ENCODE measurements at regions not wholly inside any gene's neighbourhood (a gene's known extent, or its start where the extent isn't known, plus 50 kb on each side); places are given as distances from the start of the nearest gene placed in this dataset.
"Not testable (repeated sequence)": the region's sequence is repeated elsewhere in the genome, so short reads cannot be mapped to it uniquely, and the experiment has no call there.

DNA sequence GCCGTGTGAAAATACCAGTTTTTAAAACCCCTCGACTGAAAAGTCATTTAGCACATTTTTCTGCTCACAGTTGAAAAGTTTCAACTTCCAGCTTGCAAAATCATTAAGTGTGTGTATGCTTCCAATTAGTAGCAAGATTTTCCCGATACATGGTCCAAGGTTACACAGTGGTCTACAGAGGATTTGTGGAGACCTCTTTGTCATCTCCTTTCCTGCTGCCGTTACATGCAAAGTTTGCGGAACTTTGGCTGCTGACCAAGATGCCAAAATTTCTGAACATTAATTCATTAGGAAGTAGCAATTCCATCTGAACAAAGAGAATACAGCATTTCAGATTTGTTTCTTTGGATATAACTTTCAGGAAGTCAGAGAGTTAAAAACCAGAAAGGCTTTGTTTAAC lies 474.6 kb downstream of the PLCL1 start:
- no peak for FAIRE-seq
- DNase-seq (ENCODE audit: insufficient read length, low spot score), result no peak
- TF ChIP-seq POLR2A (IDR thresholded peaks at IDR 0.05; ENCODE audit: low read depth, low read length), result no peak

DNA sequence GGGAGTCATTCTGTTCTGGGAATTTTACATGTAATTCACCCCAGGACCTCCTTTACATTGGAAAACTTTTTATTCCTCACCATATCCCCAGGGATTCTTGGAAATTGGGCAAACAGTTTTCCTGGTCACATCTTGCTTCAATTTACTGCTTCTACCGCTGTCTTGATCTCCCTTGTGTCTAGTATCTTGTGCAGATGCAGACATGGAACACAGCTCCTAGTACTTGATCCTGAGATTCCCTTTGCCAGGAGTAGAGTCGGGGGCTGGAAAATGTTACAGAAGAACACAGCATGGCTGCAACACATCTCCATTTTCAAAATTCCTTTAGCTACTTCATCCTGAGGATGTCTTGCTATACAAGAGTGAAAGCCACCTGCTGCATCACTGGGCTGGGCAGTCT lies 472.8 kb downstream of the PLCL1 start:
- no peak for FAIRE-seq
- no peak for TF ChIP-seq POLR2A (IDR thresholded peaks at IDR 0.05; ENCODE audit: low read depth, low read length)
- DNase-seq (ENCODE audit: insufficient read length, low spot score), result no peak

DNA sequence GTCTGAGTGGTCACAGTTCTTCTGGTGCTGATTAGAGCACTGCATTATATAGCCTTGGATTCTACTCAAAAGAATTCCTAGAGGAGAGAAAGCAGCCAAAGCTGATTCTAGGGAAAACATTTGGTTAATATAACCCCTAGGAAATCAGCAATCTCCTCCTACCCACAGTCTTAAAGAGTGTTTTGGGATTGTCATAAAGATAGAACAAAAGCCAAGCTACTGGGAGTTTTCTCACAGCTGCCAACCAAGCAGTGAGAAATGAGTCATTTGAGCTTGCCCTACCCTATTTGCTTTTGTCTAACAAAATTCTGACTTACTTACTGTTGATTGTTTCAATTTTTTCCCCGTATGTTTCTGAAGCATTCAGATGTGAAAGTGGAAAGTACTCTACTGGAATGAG lies 469.3 kb downstream of the PLCL1 start:
- FAIRE-seq, result no peak

DNA sequence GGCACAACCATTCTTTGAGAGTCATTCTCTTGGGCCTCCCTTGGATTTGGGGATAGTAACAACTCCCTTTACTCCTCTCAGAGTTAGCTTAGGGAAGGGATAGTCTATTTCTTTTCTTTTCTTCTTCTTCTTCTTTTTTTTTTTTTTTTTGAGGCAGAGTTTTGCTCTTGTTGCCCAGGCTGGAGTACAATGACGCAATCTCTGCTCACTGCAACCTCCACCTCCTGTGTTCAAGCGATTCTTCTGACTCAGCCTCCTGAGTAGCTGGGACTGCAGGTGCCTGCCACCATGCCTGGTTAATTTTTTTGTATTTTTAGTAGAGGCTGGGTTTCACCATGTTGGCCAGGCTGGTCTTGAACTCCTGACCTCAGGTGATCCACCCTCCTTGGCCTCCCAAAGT lies 465.8 kb downstream of the PLCL1 start:
- DNase-seq (ENCODE audit: insufficient read length, low spot score); FAIRE-seq: not testable (repeated sequence)

More for the DNA sequence above, 469.3 kb downstream of the PLCL1 start:
- TF ChIP-seq POLR2A (IDR thresholded peaks at IDR 0.05; ENCODE audit: low read depth, low read length), result no peak
- no peak for DNase-seq (ENCODE audit: insufficient read length, low spot score)

DNA sequence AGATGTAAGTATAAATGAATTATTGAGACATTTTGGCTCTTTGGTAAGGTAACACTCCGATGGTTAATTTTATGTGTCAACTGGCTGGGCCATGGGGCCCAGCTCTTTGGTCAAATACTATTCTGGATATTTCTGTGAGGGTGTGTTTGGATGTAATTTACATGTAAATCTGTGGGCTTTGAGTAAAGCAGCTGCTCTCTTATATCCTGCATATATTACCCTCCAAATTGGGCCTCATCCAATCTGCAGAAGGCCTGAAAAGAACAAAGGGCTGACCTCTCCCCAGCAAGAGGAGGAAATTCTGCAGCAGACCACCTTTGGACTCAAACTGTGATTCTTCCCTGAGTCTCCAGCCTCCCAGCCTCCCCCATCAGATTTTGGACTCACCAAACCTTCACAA lies 464.1 kb downstream of the PLCL1 start:
- FAIRE-seq (no peak), DNase-seq (ENCODE audit: insufficient read length, low spot score) (no peak)
- no peak for TF ChIP-seq POLR2A (IDR thresholded peaks at IDR 0.05; ENCODE audit: low read depth, low read length)

DNA sequence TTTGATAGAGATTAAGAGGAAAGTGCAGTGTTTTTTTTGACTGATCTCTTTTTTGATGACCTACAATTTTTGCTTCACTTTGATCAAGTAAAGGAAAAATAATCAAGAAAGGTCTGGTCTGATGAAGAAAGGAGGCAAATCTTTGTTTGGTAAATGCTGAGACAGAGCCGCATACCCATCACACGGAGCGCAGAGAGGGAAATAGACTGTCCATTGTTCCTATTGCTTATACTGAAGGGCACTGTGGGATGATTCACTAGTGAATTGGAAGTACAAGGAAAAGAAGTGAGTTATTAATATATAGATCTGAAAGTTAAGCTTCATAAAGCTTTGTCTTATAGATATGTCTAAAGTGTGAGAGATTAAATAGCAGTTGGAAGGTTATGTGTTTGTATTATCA lies 455.1 kb downstream of the PLCL1 start:
- DNase-seq (ENCODE audit: insufficient read length, low spot score) (no peak), FAIRE-seq (no peak)
- no peak for TF ChIP-seq POLR2A (IDR thresholded peaks at IDR 0.05; ENCODE audit: low read depth, low read length)

DNA sequence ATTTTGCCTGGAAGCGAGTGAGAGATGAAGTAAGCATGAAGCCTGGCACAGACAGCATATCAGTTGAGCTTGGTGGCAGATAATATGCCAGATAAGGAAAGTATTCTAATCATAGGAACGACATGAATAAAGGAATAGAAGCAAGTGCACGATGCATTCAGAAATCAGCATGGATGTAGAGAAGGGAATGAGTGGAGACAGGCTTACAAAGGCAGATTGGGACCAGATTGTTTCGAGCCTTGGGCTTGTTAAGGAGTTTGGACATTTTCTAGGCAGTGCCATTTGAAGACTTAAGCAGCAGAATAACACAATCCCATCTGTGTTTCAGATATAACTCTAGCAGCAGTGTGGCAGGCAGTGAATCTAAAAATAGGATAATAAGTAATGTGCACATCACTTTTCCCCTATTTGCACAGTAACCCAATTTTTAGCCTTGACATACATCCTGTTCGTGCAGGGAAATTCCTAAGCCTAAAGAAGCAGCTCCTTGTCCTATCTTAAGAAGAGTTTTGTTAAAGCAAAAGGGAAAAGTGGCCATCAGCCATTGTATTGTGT lies 450.2 kb downstream of the PLCL1 start:
- no peak for TF ChIP-seq POLR2A (IDR thresholded peaks at IDR 0.05; ENCODE audit: low read depth, low read length)
- no peak for DNase-seq (ENCODE audit: insufficient read length, low spot score)
- FAIRE-seq, result no peak

DNA sequence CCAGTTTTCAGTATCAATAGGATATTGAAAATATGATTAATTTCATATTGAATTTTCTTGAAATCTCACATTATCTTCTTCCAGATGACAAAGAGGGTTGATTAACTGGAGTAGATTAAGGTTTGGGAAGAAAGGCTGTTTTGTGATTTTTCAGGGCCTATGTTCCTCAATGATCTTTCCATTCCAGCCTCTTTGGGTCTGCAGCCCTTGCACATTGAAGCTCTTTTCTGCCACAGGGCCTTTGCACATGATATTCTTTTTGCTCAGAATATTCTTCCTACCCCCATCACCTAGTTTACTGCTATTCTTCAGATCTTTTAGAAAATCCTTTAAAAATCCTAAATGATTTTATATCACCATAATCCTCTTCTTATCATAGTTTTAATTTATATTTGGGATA lies 449.6 kb downstream of the PLCL1 start:
- DNase-seq (ENCODE audit: insufficient read length, low spot score) (no peak), FAIRE-seq (no peak)
- TF ChIP-seq POLR2A (IDR thresholded peaks at IDR 0.05; ENCODE audit: low read depth, low read length), result no peak

DNA sequence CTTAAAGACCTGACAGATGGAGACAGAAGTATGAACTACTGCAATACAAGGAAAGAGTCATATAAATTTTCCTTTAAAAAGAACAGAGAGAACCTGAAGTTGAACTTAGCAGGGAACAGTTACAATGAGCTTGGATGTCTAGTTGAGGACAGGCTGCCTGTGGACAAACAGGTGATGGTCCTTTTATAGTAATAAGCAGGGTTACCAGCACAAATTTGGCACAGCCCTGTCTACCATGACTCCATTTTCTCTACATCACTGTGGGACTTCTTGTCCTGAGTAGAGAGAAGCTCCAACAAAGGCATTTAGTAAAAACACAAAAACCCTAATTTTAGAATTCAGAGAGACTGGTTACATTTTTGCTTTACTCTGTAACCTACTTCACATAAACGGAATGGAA lies 448.1 kb downstream of the PLCL1 start:
- FAIRE-seq, result no peak
- no peak for TF ChIP-seq POLR2A (IDR thresholded peaks at IDR 0.05; ENCODE audit: low read depth, low read length)
- no peak for DNase-seq (ENCODE audit: insufficient read length, low spot score)

DNA sequence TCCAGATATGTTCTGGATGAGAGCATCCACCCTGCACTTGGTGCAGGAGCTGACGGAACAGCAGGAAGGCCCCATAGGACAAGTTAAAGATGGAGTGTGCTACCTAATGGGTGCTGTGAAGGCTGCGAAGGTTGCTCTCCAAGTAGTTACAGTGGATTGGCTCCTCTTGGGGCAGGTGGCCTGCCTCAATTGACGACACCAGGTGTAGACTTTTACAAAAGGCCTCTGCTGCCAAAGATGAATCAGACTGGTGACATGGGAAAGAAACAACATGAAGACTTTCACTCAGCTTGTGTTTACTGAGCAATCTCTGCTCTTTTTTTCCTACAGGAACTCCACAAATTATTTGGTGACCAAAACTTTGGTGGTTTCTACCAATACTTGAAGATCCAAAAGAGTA lies 437.7 kb downstream of the PLCL1 start:
- TF ChIP-seq POLR2A (IDR thresholded peaks at IDR 0.05; ENCODE audit: low read depth, low read length), result no peak
- FAIRE-seq (no peak), DNase-seq (ENCODE audit: insufficient read length, low spot score) (no peak)

DNA sequence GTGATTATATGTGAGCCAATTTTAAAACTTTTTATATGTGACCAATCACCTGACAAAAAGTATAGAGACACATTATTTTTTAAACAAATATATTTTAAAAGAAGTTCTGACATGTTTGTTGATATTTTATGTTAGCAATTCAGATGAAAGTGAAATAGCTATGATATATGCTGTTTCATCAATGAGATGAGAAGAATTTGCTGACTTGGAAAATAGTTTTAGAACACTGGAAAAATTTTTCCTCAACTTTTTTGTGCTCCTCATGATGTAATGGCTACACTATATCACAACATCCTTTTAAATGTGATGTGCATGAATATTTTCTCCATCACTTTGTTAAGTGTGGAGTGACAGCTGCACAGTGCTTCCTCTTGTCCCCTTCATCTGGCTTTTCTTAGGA lies 434.0 kb downstream of the PLCL1 start:
- TF ChIP-seq POLR2A (IDR thresholded peaks at IDR 0.05; ENCODE audit: low read depth, low read length), result no peak
- no peak for DNase-seq (ENCODE audit: insufficient read length, low spot score)
- no peak for FAIRE-seq

DNA sequence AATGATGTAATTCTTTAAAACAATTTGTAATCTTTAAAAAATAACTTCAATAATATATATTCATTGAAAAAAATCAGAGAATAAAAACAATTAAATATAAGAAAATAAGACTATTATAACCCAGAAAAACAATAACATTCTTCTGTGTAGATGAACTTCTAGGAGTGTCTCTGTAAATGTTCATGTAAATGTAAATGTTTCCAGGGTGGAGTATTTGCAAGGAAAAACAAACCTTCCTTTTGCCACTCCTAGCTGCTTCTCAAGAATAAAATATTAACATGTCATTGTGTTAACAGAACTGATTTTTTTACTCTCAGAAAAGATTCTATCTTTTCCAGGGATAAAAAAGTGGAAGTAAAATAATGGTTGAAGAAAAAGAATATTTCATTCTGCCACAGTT lies 431.9 kb downstream of the PLCL1 start:
- TF ChIP-seq POLR2A (IDR thresholded peaks at IDR 0.05; ENCODE audit: low read depth, low read length), result no peak
- no peak for FAIRE-seq
- DNase-seq (ENCODE audit: insufficient read length, low spot score), result no peak

DNA sequence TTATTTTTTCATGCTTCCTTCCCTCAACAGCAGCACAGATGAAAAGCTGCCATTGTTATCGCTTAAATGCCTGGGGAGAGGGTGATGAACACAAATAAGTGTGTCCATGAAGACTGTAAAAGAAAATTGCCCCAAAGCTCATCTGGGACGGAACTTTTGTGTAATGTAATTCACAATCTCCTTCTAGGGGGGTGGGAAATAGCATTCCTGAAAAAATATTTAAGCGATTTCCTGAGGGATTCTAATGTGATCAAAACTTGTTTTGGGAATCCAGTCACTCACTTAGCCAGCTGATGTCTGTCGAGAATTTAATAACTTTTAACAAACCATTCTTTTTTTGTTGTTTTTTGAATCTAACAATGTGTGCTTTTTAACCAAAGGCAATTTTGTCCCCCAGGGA lies 427.9 kb downstream of the PLCL1 start:
- no peak for TF ChIP-seq POLR2A (IDR thresholded peaks at IDR 0.05; ENCODE audit: low read depth, low read length)
- FAIRE-seq (no peak), DNase-seq (ENCODE audit: insufficient read length, low spot score) (no peak)

DNA sequence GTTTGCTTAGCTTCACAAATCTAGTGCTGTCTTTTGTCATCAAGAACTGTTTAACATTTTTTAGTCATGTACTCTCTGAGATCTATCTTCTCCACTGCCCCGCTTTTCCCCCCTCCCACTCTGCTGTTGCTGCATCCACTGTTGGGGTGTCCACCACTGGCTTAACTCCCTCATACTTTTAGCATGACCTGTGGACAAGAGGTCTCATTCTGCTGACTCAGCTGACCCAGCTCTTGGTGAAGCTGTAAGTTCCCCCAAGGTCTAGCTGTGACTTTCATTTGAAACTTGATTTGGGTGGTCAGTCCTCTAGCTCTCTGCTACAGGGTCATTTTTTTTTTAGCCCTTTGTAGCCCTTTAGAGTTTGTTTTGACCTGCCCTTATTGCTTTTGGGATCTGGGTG lies 427.2 kb downstream of the PLCL1 start:
- TF ChIP-seq POLR2A (IDR thresholded peaks at IDR 0.05; ENCODE audit: low read depth, low read length), result no peak
- FAIRE-seq (no peak), DNase-seq (ENCODE audit: insufficient read length, low spot score) (no peak)

DNA sequence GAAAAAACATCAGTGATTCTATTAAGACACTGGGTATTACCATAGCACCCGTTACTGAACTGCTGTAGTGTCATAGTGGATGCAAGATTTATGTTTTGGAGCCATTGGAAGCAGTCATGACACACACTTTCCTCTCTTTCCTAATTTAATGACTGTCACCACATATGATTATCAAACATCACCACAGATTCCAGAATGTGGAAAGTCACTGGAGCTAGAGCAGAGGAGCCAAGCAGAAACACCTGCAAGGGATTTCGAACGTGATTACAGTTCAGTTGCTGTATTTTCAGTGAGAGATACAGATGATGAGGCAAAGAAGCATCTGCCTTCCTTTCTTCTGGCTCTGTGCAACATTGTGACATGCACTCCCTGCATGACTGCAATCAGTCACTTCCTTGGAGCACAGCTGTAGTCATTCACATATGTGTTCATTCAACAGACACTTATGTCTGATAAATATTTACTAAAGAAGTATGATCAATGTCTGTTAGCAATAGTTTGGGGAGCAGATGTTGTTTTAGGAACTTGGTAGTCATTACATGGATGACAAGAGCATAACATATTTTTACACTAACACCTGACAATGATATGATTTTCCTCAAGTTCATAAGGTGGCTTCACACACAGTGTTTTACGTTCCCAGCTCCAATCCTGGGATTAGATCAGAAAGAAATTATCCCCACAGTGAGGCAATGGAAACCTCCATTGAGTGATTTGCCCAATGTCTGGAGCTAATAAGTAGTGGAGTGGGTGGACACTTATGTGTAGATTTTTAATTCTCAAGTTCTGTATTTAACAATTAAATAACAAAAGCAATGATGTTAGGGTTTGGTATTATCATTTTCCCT lies 416.6 kb downstream of the PLCL1 start:
- no peak for FAIRE-seq
- no peak for TF ChIP-seq POLR2A (IDR thresholded peaks at IDR 0.05; ENCODE audit: low read depth, low read length)
- DNase-seq (ENCODE audit: insufficient read length, low spot score), result no peak
